PFSK-1 (cell line): ENCODE measurements at regions not wholly inside any gene's neighbourhood (a gene's known extent, or its start where the extent isn't known, plus 50 kb on each side); places are given as distances from the start of the nearest gene placed in this dataset.

Experiments used
- FOXP2 ChIP-seq: optimal IDR thresholded peaks from 2 replicates; pipeline ENCODE3; 2011; ENCODE audit warnings: borderline replicate concordance, control low read depth, inconsistent platforms; ENCODE audit not compliant: insufficient read depth; ENCODE audit errors: extremely low read length, extremely low read depth
- POLR2AphosphoS5 ChIP-seq: IDR thresholded peaks from 2 replicates; pipeline ENCODE4 v1.6.1; 2012; ENCODE audit warnings: low read depth, mild to moderate bottlenecking, control low read depth, low read length, moderate library complexity
- REST ChIP-seq, 2 experiments: IDR thresholded peaks; 2 replicates each; pipeline versions ENCODE4 v1.6.1 to v1.8.0; 2011 to 2012; ENCODE audit warnings: low read depth in 2 of 2, low read length in 2 of 2, control low read depth in 1 of 2, inconsistent platforms in 1 of 2, mild to moderate bottlenecking in 1 of 2, moderate library complexity in 1 of 2; ENCODE audit not compliant: insufficient read depth in 1 of 2
- SIN3A ChIP-seq: IDR thresholded peaks from 2 replicates; pipeline ENCODE4 v1.6.1; 2012; ENCODE audit warnings: mild to moderate bottlenecking, low read length, moderate library complexity, borderline replicate concordance; ENCODE audit not compliant: insufficient read depth
- TAF1 ChIP-seq: IDR thresholded peaks from 2 replicates; pipeline ENCODE4 v1.6.1; 2012; ENCODE audit warnings: low read length, control low read depth, borderline replicate concordance; ENCODE audit not compliant: insufficient read depth

- no peak for TF ChIP-seq REST (IDR thresholded peaks at IDR 0.05; ENCODE audit: insufficient read depth in 1 of 2, low read depth in 2 of 2, low read length in 2 of 2)
- no peak for TF ChIP-seq TAF1
- no peak for TF ChIP-seq POLR2AphosphoS5
- TF ChIP-seq FOXP2, result no peak
- TF ChIP-seq SIN3A, result no peak
These were observed 135.6 kb downstream of the FOXD1 start for GRCh38 chr5:73312872-73313510.
